ENCODE measurements at regions not wholly inside any gene's neighbourhood (a gene's known extent, or its start where the extent isn't known, plus 50 kb on each side); places are given as distances from the start of the nearest gene placed in this dataset.

GRCh38 chr14:89013098-89013504, 188.7 kb downstream of the TTC8 start:
- DNase-seq (ENCODE audit: low read depth, low spot score), result peak; percentile 6
- no peak overlapping the region for H3K27ac ChIP-seq (ENCODE audit: insufficient read depth, low read depth, low read length)
- no TSS peak for BruUV-seq (replicated peaks)
- no peaks in the 10 kb centered on the region for H3K79me2 ChIP-seq (ENCODE audit: control insufficient read depth, insufficient read depth, low read length)
- no peak for FAIRE-seq
- no peaks in the 10 kb centered on the region for H3K9me1 ChIP-seq (replicated peaks; ENCODE audit: control insufficient read depth, extremely low read depth, insufficient read depth, low read length)
- dilution Hi-C loops (cut with MboI; ENCODE audit: extremely low pct_ligation_motif_present, low sequenced_read_pairs) (no loop called here), intact Hi-C loops (cut with micrococcal nuclease) (loop anchor here (1.0 kb wide), 1 partner anchor 346 kb away; no protein-coding TSS in a partner anchor)
- H3K36me3 ChIP-seq (ENCODE audit: control insufficient read depth in 2 of 2, extremely low read depth in 1 of 2, insufficient read depth in 2 of 2, low read length in 2 of 2), result no peaks in the 10 kb centered on the region
- no peak overlapping the region for H3K4me3 ChIP-seq (replicated peaks in 1 of 3; ENCODE audit: insufficient read depth in 1 of 3, low read depth in 1 of 3, low read length in 3 of 3)
- H4K20me1 ChIP-seq (replicated peaks; ENCODE audit: control insufficient read depth, extremely low read depth, insufficient read depth, low read length), result no peaks in the 10 kb centered on the region
- peaks cover 0 to 2% of the 10 kb centered on the region in 2 experiments for H3K27me3 ChIP-seq (ENCODE audit: control insufficient read depth in 2 of 2, insufficient read depth in 2 of 2, low read length in 2 of 2)
- H3K9ac ChIP-seq (replicated peaks; ENCODE audit: extremely low read depth, insufficient read depth, low read length), result no peak overlapping the region
- ChIA-PET POLR2A (no interaction called here), CTCF (interaction anchor here (2.6 kb wide), 1 partner anchor 345 kb away, joined by 13 read pairs; no protein-coding TSS in a partner anchor)
- H3K4me2 ChIP-seq (ENCODE audit: insufficient read depth, low read length), result no peak overlapping the region
- TF ChIP-seq, protein P1, sequence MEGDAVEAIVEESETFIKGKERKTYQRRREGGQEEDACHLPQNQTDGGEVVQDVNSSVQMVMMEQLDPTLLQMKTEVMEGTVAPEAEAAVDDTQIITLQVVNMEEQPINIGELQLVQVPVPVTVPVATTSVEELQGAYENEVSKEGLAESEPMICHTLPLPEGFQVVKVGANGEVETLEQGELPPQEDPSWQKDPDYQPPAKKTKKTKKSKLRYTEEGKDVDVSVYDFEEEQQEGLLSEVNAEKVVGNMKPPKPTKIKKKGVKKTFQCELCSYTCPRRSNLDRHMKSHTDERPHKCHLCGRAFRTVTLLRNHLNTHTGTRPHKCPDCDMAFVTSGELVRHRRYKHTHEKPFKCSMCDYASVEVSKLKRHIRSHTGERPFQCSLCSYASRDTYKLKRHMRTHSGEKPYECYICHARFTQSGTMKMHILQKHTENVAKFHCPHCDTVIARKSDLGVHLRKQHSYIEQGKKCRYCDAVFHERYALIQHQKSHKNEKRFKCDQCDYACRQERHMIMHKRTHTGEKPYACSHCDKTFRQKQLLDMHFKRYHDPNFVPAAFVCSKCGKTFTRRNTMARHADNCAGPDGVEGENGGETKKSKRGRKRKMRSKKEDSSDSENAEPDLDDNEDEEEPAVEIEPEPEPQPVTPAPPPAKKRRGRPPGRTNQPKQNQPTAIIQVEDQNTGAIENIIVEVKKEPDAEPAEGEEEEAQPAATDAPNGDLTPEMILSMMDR (IDR thresholded peaks at IDR 0.05; ENCODE audit: extremely low read depth in 1 of 2, insufficient read depth in 1 of 2, low read depth in 1 of 2, low read length in 2 of 2), result peak in 1 of 2 donors; percentile 2
- no peak for TF ChIP-seq POLR2AphosphoS5 (IDR thresholded peaks at IDR 0.05; ENCODE audit: insufficient read depth, low read depth, low read length)
- no peaks in the 10 kb centered on the region for H3K9me3 ChIP-seq (replicated peaks; ENCODE audit: control insufficient read depth, insufficient read depth, low read length)
- no peaks in the 10 kb centered on the region for H3K4me1 ChIP-seq (ENCODE audit: control insufficient read depth, extremely low read depth, insufficient read depth, low read length)
- no peak overlapping the region for H2AFZ ChIP-seq (ENCODE audit: low read depth, low read length)

- ChIA-PET CTCF (interaction anchor here (1.2 to 2.6 kb wide), 2 partner anchors 345 to 346 kb away, joined by 5 to 13 read pairs; no protein-coding TSS in a partner anchor), POLR2A (no interaction called here)
- Histone ChIP-seq H3K36me3 (ENCODE audit: control insufficient read depth in 2 of 2, extremely low read depth in 1 of 2, insufficient read depth in 2 of 2, low read length in 2 of 2) (no peaks in the 10 kb centered on the region), H2AFZ (ENCODE audit: low read depth, low read length) (no peak overlapping the region), H3K27me3 (ENCODE audit: control insufficient read depth in 2 of 2, insufficient read depth in 2 of 2, low read length in 2 of 2) (peaks cover 0 to 2% of the 10 kb centered on the region in 2 experiments), H3K9ac (replicated peaks; ENCODE audit: extremely low read depth, insufficient read depth, low read length) (no peak overlapping the region), H4K20me1 (replicated peaks; ENCODE audit: control insufficient read depth, extremely low read depth, insufficient read depth, low read length) (no peaks in the 10 kb centered on the region), H3K4me1 (ENCODE audit: control insufficient read depth, extremely low read depth, insufficient read depth, low read length) (no peaks in the 10 kb centered on the region), H3K9me1 (replicated peaks; ENCODE audit: control insufficient read depth, extremely low read depth, insufficient read depth, low read length) (no peaks in the 10 kb centered on the region), H3K9me3 (replicated peaks; ENCODE audit: control insufficient read depth, insufficient read depth, low read length) (no peaks in the 10 kb centered on the region), H3K79me2 (ENCODE audit: control insufficient read depth, insufficient read depth, low read length) (no peaks in the 10 kb centered on the region), H3K27ac (ENCODE audit: insufficient read depth, low read depth, low read length) (no peak overlapping the region), H3K4me3 (replicated peaks in 1 of 3; ENCODE audit: insufficient read depth in 1 of 3, low read depth in 1 of 3, low read length in 3 of 3) (no peak overlapping the region), H3K4me2 (ENCODE audit: insufficient read depth, low read length) (no peak overlapping the region)
- BruUV-seq (replicated peaks), result no TSS peak
- FAIRE-seq, result no peak
- no peak for DNase-seq (ENCODE audit: low read depth, low spot score)
- dilution Hi-C loops (cut with MboI; ENCODE audit: extremely low pct_ligation_motif_present, low sequenced_read_pairs), result no loop called here
- TF ChIP-seq POLR2A (IDR thresholded peaks at IDR 0.05; ENCODE audit: low read depth, low read length), result no peak
- TF ChIP-seq JUN (IDR thresholded peaks at IDR 0.05; ENCODE audit: borderline replicate concordance, insufficient read depth, insufficient read length, low read depth), result no peak
- no peak for TF ChIP-seq POLR2AphosphoS5 (IDR thresholded peaks at IDR 0.05; ENCODE audit: insufficient read depth, low read depth, low read length)
- TF ChIP-seq, protein P2, sequence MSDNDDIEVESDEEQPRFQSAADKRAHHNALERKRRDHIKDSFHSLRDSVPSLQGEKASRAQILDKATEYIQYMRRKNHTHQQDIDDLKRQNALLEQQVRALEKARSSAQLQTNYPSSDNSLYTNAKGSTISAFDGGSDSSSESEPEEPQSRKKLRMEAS (IDR thresholded peaks at IDR 0.05; ENCODE audit: insufficient read depth, insufficient read length), result no peak
- TF ChIP-seq MYC (IDR thresholded peaks at IDR 0.05; ENCODE audit: low read depth, low read length), result no peak
- no peak for TF ChIP-seq FOS (IDR thresholded peaks at IDR 0.05; ENCODE audit: borderline replicate concordance, insufficient read depth, low read length)
- TF ChIP-seq GATA2 (IDR thresholded peaks at IDR 0.05; ENCODE audit: insufficient read depth, insufficient read length, low read depth, low read length), result no peak
- TF ChIP-seq EZH2 (IDR thresholded peaks at IDR 0.05; ENCODE audit: borderline replicate concordance, low read depth, low read length, severe bottlenecking), result no peak
- TF ChIP-seq, protein P1 (IDR thresholded peaks at IDR 0.05; ENCODE audit: extremely low read depth in 1 of 2, insufficient read depth in 1 of 2, low read depth in 1 of 2, low read length in 2 of 2), result no peak
- intact Hi-C loops (cut with micrococcal nuclease), result loop anchor here (1.0 kb wide), 1 partner anchor 347 kb away; no protein-coding TSS in a partner anchor
Measured at GRCh38 chr14:89013698-89014568, 189.5 kb downstream of the TTC8 start.

Measured in endothelial cell of umbilical vein (primary cell).